ENCODE measurements at regions not wholly inside any gene's neighbourhood (a gene's known extent, or its start where the extent isn't known, plus 50 kb on each side); places are given as distances from the start of the nearest gene placed in this dataset.

DNA sequence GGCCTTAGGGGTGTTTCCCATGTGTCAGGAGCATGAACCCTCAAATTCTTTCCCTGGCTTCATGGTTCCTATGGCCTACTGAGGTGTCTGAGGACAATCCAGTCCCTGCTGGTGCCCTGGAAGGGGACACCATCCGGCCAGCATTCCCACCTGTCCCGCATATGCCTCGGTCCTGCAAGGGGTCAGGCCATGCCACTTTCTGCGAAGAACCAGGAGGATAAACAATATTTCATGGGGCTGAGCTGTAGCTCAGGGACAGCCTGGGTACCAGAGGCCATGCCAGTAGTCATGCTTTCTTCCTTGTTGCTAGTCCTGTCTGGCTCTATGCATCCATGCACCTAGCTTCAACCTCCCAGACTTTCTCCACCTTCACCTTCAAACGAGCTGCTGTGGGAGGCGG lies 123.6 kb downstream of the MRPS6 start:
- Mint-ChIP-seq H3K4me3 (no peak overlapping the region), H3K4me1 (peaks cover 8% of the 10 kb centered on the region), H3K27me3 (no peaks in the 10 kb centered on the region), H3K9me3 (ENCODE audit: insufficient read depth) (peaks cover 3% of the 10 kb centered on the region), H3K27ac (no peak overlapping the region)
- H3K27me3 ChIP-seq (replicated peaks in 1 of 4; ENCODE audit: control extremely low read depth in 1 of 4, control insufficient read depth in 3 of 4, insufficient read depth in 4 of 4, low read length in 3 of 4) = peaks cover 0 to 10% (median 3%) of the 10 kb centered on the region in 4 experiments
- no peak overlapping the region for H3K4me3 ChIP-seq (ENCODE audit: control extremely low read depth in 1 of 5, extremely low read depth in 1 of 5, insufficient read depth in 1 of 5, low read depth in 2 of 5, low read length in 4 of 5)
- ATAC-seq (ENCODE audit: low read depth) (no peak), DNase-seq (no peak)
- 99% methylated on average over 4 of the region's 6 CpGs for WGBS (ENCODE audit: insufficient coverage)
- H3K4me1 ChIP-seq (ENCODE audit: control insufficient read depth in 2 of 2, insufficient read depth in 2 of 2, low read length in 2 of 2) = peaks cover 10% of the 10 kb centered on the region in 2 donors
- H3K79me2 ChIP-seq (ENCODE audit: control insufficient read depth, insufficient read depth, low read length) = no peaks in the 10 kb centered on the region
- no peaks in the 10 kb centered on the region for H4K20me1 ChIP-seq (ENCODE audit: control insufficient read depth, insufficient read depth, low read length, poor library complexity, severe bottlenecking)
- ChIA-PET POLR2A (no interaction called here), CTCF (interaction anchor here (0.7 to 2.1 kb wide), 2 partner anchors 139 to 273 kb away, joined by 3 to 6 read pairs; no protein-coding TSS in a partner anchor)
- peaks cover 0 to 11% (median 0%) of the 10 kb centered on the region in 3 donors for H3K9me3 ChIP-seq (ENCODE audit: control extremely low read depth in 1 of 3, control insufficient read depth in 2 of 3, insufficient read depth in 1 of 3, low read length in 2 of 3)
- H3K4me2 ChIP-seq (replicated peaks; ENCODE audit: low read depth, low read length, poor library complexity, severe bottlenecking) = no peak overlapping the region
- H3K36me3 ChIP-seq (replicated peaks in 1 of 2; ENCODE audit: control extremely low read depth in 1 of 2, control insufficient read depth in 1 of 2, extremely low read depth in 1 of 2, insufficient read depth in 2 of 2, low read length in 1 of 2) = no peaks in the 10 kb centered on the region
- H2AFZ ChIP-seq (ENCODE audit: insufficient read depth, low read depth, low read length, poor library complexity, severe bottlenecking) = no peak overlapping the region
- TF ChIP-seq EZH2 (IDR thresholded peaks at IDR 0.05; ENCODE audit: borderline replicate concordance, insufficient read depth, low read depth, low read length, poor library complexity, severe bottlenecking) = no peak
- TF ChIP-seq, protein P1, sequence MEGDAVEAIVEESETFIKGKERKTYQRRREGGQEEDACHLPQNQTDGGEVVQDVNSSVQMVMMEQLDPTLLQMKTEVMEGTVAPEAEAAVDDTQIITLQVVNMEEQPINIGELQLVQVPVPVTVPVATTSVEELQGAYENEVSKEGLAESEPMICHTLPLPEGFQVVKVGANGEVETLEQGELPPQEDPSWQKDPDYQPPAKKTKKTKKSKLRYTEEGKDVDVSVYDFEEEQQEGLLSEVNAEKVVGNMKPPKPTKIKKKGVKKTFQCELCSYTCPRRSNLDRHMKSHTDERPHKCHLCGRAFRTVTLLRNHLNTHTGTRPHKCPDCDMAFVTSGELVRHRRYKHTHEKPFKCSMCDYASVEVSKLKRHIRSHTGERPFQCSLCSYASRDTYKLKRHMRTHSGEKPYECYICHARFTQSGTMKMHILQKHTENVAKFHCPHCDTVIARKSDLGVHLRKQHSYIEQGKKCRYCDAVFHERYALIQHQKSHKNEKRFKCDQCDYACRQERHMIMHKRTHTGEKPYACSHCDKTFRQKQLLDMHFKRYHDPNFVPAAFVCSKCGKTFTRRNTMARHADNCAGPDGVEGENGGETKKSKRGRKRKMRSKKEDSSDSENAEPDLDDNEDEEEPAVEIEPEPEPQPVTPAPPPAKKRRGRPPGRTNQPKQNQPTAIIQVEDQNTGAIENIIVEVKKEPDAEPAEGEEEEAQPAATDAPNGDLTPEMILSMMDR (IDR thresholded peaks at IDR 0.05) = no peak
- H3K9ac ChIP-seq (ENCODE audit: low read length) = no peak overlapping the region
- no peak overlapping the region for H3K27ac ChIP-seq (ENCODE audit: low read length in 2 of 2)
- intact Hi-C loops (cut with micrococcal nuclease) = no loop called here

DNA sequence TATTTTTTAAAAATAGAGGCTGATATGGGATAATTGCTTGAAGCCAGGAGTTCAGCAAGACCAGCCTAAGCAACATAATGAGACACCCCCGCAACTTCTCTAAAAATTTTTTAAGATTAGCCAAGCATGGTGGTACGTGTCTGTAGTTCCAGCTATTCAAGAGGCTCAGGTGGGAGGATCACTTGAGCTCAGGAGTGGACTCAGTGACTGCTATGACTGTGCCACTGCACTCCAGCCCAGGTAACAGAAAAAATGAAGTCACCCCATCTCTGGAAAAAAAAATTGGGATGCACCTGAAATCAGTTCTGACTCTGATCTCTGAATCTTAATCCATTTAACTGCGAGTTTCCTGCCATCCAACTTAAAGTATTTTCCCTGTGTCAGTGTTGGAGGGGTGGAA lies 124.2 kb downstream of the MRPS6 start:
- POLR2A ChIA-PET = no interaction called here
- Histone ChIP-seq H3K27ac (ENCODE audit: low read length in 2 of 2) (no peak overlapping the region), H4K20me1 (ENCODE audit: control insufficient read depth, insufficient read depth, low read length, poor library complexity, severe bottlenecking) (no peaks in the 10 kb centered on the region), H3K4me3 (ENCODE audit: control extremely low read depth in 1 of 5, extremely low read depth in 1 of 5, insufficient read depth in 1 of 5, low read depth in 2 of 5, low read length in 4 of 5) (no peak overlapping the region), H3K27me3 (replicated peaks in 1 of 4; ENCODE audit: control extremely low read depth in 1 of 4, control insufficient read depth in 3 of 4, insufficient read depth in 4 of 4, low read length in 3 of 4) (peaks cover 0 to 15% (median 7%) of the 10 kb centered on the region in 4 experiments), H3K4me1 (ENCODE audit: control insufficient read depth in 2 of 2, insufficient read depth in 2 of 2, low read length in 2 of 2) (peaks cover 16% of the 10 kb centered on the region in 2 donors), H3K79me2 (ENCODE audit: control insufficient read depth, insufficient read depth, low read length) (no peaks in the 10 kb centered on the region), H2AFZ (ENCODE audit: insufficient read depth, low read depth, low read length, poor library complexity, severe bottlenecking) (no peak overlapping the region), H3K9me3 (ENCODE audit: control extremely low read depth in 1 of 3, control insufficient read depth in 2 of 3, insufficient read depth in 1 of 3, low read length in 2 of 3) (peaks cover 0 to 10% (median 0%) of the 10 kb centered on the region in 3 donors), H3K9ac (ENCODE audit: low read length) (no peak overlapping the region), H3K4me2 (replicated peaks; ENCODE audit: low read depth, low read length, poor library complexity, severe bottlenecking) (no peak overlapping the region), H3K36me3 (replicated peaks in 1 of 2; ENCODE audit: control extremely low read depth in 1 of 2, control insufficient read depth in 1 of 2, extremely low read depth in 1 of 2, insufficient read depth in 2 of 2, low read length in 1 of 2) (no peaks in the 10 kb centered on the region)
- Mint-ChIP-seq H3K27me3 (peaks cover 3% of the 10 kb centered on the region), H3K27ac (no peak overlapping the region), H3K4me1 (peaks cover 14% of the 10 kb centered on the region), H3K4me3 (no peak overlapping the region), H3K9me3 (ENCODE audit: insufficient read depth) (peaks cover 3% of the 10 kb centered on the region)
- intact Hi-C loops (cut with micrococcal nuclease) = no loop called here
- CTCF ChIA-PET = interaction anchor here (0.7 to 2.1 kb wide), 2 partner anchors 139 to 274 kb away, joined by 3 to 6 read pairs; no protein-coding TSS in a partner anchor
- 25% methylated on average over 1 of the region's 3 CpGs for WGBS (ENCODE audit: insufficient coverage)
- no peak for DNase-seq
- no peak for ATAC-seq (ENCODE audit: low read depth)
- TF ChIP-seq, protein P1 (IDR thresholded peaks at IDR 0.05) = no peak
- TF ChIP-seq EZH2 (IDR thresholded peaks at IDR 0.05; ENCODE audit: borderline replicate concordance, insufficient read depth, low read depth, low read length, poor library complexity, severe bottlenecking) = no peak

Measured in B cell (primary cell).